Activated naive CD8-positive, alpha-beta T cell (primary cell): ENCODE measurements at regions not wholly inside any gene's neighbourhood (a gene's known extent, or its start where the extent isn't known, plus 50 kb on each side); places are given as distances from the start of the nearest gene placed in this dataset.
"Not testable (repeated sequence)": the region's sequence is repeated elsewhere in the genome, so short reads cannot be mapped to it uniquely, and the experiment has no call there.

Source experiments
- H3K27ac Mint-ChIP-seq: one replicate; pipeline ENCODE4 v1.8.0; 2021; ENCODE audit warnings: mixed read lengths
- H3K27me3 Mint-ChIP-seq: one replicate; pipeline ENCODE4 v1.8.0; 2021; ENCODE audit warnings: mixed read lengths
- H3K36me3 Mint-ChIP-seq: one replicate; pipeline ENCODE4 v1.8.0; 2021; ENCODE audit warnings: mixed read lengths
- H3K4me1 Mint-ChIP-seq: one replicate; pipeline ENCODE4 v1.8.0; 2021; ENCODE audit warnings: low read depth, mixed read lengths
- H3K4me3 Mint-ChIP-seq: one replicate; pipeline ENCODE4 v1.8.0; 2021; ENCODE audit warnings: mild to moderate bottlenecking, mixed read lengths
- H3K9me3 Mint-ChIP-seq: one replicate; pipeline ENCODE4 v1.8.0; 2021; ENCODE audit warnings: low read depth, mixed read lengths

DNA sequence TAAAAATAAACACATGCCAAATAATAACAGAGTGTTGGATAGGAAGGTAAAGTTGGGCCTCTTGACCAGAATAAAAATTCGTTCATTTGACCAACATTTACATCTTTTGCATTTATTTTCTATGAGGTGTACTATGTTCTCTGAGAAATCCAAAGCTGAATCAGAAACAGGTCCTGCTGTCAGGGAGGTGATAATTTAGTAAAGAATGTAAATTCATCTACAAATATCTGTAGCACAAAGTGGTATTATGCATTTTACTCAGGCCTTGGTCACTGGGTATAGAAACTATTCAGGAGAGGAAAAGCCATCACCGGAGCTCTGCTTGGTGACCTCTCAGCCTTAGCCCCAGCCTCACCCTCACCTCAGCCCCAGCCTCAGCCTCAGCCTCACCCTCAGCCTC is 208.9 kb downstream of the SPP2 start:
- H3K9me3 Mint-ChIP-seq = no peaks in the 10 kb centered on the region
- no peak overlapping the region for H3K27ac Mint-ChIP-seq
- H3K4me3 Mint-ChIP-seq = no peak overlapping the region
- H3K4me1 Mint-ChIP-seq = peaks cover 12% of the 10 kb centered on the region
- H3K27me3 Mint-ChIP-seq = no peaks in the 10 kb centered on the region
- no peaks in the 10 kb centered on the region for H3K36me3 Mint-ChIP-seq

DNA sequence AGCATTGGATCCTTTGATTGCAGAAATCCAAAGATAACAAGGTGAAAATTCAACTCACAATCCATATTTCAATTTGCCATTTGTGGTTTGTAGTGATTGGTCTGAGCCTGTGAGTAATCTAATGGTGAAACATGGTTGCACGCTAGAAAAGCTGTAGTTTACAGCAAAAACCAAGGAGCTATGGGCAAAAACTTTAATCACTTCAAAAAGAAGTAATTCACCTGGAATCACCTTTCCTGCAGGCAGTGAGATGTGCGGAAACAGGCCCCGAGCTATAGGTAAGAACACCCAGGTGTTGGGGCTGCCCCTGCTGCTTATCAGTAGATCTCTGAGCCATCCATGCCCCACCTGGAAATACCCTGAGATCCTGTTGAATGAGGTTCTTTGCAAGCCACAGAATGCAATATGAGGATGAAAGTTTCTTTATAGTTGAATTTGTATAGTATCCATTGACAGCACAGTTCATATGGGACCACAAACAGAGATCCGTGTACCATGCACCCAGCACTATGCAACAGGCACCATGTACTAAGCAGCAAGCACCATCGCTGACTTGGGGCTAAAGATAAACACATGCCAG is 208.2 kb downstream of the SPP2 start:
- H3K4me1 Mint-ChIP-seq = peaks cover 12% of the 10 kb centered on the region
- no peak overlapping the region for H3K4me3 Mint-ChIP-seq
- H3K27ac Mint-ChIP-seq = no peak overlapping the region
- H3K27me3 Mint-ChIP-seq = no peaks in the 10 kb centered on the region
- no peaks in the 10 kb centered on the region for H3K9me3 Mint-ChIP-seq
- no peaks in the 10 kb centered on the region for H3K36me3 Mint-ChIP-seq

DNA sequence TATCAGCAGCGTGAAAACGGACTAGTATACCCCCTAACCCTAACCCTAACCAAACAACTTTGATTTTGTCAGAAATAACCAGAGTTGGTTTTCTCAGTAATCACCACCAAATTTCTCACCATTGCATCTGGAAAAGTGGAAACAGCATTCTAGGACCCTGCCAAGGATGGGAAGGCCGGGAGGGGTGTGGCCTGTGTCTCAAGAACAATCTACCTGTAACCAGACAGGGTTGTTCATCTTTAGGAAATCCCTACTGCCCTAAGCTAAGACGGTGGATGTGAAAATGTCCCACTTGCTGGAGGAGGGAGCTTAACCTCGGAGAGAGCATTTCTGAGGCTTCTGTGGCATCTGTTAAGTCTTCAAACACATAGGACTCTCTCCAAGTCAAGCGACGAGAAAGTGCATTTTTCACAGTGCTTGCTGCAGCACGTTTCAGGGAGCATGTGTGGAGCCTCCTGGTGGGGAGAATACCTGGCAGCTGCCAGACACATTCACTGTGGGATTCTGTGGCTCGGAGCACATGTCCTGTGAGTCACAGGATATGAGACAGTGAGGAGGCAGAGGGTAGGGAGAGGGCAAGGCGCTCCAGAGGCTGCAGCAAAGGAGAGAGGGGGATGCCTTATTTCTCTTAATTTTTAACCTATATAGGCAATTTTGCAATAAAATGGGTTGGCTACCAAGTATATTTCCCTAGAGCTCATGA is 207.5 kb downstream of the SPP2 start:
- Mint-ChIP-seq H3K27me3 (no peaks in the 10 kb centered on the region), H3K4me3 (no peak overlapping the region), H3K4me1 (peaks cover 12% of the 10 kb centered on the region), H3K27ac (no peak overlapping the region), H3K9me3 (no peaks in the 10 kb centered on the region), H3K36me3 (no peaks in the 10 kb centered on the region)

DNA sequence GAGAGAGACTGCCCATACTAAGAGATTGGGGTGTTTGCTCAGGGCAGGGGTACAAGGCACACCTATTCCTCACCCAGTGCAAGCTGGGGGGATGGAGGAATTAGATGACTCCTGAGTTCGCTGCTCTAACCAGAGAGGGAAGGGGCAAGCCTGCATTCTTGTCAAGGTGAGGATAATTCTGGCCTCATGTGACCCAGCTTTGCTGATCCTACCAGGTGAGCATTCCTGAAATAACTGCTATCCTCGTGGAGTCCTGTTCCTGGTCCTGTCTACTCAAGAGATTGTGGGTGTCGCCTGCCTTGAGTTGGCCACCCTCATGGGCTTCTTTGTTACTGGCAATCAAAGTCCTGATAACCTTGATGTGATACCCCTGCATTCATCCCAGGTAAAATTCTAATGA is 206.0 kb downstream of the SPP2 start:
- Mint-ChIP-seq H3K4me3 (no peak overlapping the region), H3K36me3 (no peaks in the 10 kb centered on the region), H3K27me3 (no peaks in the 10 kb centered on the region), H3K4me1 (peaks cover 12% of the 10 kb centered on the region), H3K27ac (no peak overlapping the region), H3K9me3 (no peaks in the 10 kb centered on the region)

DNA sequence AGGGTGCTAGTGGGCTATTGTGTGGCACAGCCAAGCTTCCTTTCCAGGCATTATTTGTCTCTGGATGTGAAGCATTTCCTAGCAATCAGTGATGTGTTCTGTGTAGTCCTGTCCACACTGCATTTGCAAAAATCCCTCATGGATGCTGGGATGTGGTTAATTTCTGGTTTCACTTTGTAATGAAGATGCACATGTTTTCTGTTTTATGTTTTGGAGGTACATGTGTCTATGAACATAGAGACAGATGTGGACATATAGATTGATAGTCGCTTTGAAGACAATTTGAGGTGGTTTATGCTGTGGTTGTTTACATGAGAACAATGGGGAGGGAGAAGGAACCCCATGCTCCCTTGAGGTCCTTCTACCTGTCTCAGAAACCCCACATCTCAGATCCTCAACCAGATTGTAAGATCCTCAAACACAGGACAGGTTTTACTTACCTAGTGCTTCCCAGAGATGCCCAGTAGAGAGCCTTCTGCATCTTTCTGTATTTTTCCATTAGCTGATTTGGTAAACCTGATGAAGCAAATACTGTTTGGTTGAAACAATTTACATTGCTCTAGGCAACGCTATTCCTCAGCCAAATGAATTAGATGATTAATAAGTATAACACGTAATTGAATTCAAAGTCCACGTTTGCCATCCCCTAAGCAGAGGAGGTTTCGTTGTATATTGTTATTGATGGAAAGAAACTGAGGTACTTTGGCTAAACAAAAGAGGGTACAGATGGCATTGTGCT is 204.4 kb downstream of the SPP2 start:
- no peaks in the 10 kb centered on the region for H3K36me3 Mint-ChIP-seq
- no peak overlapping the region for H3K27ac Mint-ChIP-seq
- H3K9me3 Mint-ChIP-seq = no peaks in the 10 kb centered on the region
- no peaks in the 10 kb centered on the region for H3K27me3 Mint-ChIP-seq
- peaks cover 12% of the 10 kb centered on the region for H3K4me1 Mint-ChIP-seq
- H3K4me3 Mint-ChIP-seq = no peak overlapping the region

DNA sequence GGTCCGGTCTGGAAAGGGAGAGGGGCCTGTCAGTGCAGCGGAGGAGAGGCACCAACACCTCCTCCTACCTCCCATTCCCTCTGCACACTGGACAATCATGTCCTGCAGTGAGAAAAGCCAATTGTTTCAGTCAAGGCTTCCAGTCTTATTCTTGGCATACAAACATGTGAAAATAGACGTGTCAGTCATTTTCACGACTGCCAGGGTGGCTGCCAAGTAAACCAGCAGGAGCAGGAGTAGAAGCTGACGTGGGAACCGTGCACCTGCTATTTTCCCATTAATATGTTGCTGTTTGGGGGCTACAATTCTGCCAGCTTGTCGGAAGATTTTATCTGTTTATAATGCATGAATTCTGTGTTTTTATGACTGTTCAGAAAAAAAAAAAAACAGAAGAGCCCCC is 202.3 kb downstream of the SPP2 start:
- H3K4me1 Mint-ChIP-seq = peaks cover 3% of the 10 kb centered on the region
- H3K9me3 Mint-ChIP-seq = no peaks in the 10 kb centered on the region
- H3K27ac Mint-ChIP-seq = no peak overlapping the region
- H3K36me3 Mint-ChIP-seq = no peaks in the 10 kb centered on the region
- no peaks in the 10 kb centered on the region for H3K27me3 Mint-ChIP-seq
- no peak overlapping the region for H3K4me3 Mint-ChIP-seq

DNA sequence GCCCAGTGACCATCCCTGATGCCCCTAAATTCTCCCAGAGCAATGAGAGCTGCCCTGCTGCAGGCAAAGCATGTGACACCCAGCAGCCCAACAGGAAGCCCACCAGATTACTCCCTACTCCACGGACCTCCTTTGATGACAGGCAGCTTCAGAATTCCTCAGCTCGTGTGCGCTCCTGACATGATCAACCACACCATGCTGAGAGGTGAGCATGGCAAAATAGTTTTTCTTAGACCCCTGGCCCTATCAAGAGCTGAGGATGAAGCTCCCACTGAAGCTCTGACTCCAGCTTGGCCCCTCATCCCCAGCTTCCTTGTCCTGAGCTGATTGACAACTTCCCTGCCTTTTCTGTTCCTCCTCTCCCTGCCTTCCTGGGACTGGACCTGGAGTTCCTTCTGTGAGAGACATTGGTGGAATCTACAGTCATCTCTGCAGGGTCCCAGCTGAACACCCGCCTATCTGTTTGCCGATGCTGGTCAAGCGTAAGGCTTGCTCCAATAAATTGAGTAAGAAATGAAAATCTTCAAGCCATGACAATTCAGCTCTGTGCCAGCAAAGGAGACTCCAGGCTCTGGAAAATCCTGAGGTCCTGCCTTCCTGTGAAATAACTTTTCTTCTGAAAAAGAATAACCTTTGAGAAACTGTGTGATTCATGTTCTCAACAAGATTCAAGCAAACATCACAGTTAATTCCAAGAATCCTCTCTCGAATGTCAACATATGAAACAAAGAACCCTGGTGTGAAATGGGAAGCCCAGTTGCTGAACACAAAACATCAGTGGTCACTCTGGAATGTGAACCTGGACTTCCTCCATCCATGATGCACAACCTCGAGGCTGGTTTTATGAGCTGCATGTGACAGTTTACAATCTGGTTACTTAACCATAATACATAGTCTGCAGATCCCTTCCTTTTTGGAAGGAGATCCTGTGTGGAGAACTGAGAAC is 201.1 kb downstream of the SPP2 start:
- no peaks in the 10 kb centered on the region for H3K36me3 Mint-ChIP-seq
- H3K4me3 Mint-ChIP-seq = no peak overlapping the region
- peaks cover 3% of the 10 kb centered on the region for H3K4me1 Mint-ChIP-seq
- H3K27ac Mint-ChIP-seq = no peak overlapping the region
- no peaks in the 10 kb centered on the region for H3K27me3 Mint-ChIP-seq
- no peaks in the 10 kb centered on the region for H3K9me3 Mint-ChIP-seq

DNA sequence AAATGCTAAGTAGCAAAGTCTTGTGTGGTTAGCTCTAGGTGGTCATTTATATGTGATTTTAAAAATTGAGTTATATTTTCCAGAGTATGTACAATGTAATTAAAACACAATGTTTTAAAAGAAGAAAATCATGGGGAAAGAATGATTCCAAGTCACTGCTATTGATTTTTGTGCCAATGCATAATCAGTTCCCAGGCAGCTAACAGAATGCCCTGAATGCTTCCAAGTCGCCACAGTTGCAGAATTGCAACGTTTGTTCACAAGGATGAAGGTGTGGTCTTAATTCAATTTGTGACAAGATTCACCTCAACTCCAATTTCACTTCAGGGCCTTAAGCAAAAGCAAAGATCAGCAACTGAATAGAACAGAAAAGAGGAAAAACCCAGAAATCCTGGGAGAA is 200.4 kb downstream of the SPP2 start:
- Mint-ChIP-seq H3K36me3 (no peaks in the 10 kb centered on the region), H3K4me3 (no peak overlapping the region), H3K9me3 (no peaks in the 10 kb centered on the region), H3K4me1 (peaks cover 3% of the 10 kb centered on the region), H3K27ac (no peak overlapping the region), H3K27me3 (no peaks in the 10 kb centered on the region)

DNA sequence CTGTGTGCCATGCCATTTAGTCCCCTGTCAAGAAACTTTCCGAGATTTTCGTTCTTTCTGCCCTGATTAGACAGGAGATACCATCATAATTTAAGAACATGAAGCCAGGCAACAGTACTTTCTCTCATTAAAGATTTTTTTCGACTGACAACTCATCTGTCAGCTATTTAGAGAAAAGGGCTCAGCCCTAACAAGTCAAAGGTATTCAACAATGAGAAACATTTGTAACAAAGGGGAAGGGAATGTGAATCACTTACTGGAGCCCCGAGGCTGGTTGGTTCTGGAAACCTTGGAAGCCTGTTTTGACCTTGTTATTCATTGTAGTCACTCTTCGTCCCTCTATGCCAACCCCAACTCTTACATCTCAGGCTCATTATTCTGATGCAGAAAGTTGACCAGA is 199.4 kb downstream of the SPP2 start:
- Mint-ChIP-seq H3K27me3 (no peaks in the 10 kb centered on the region), H3K4me1 (peaks cover 3% of the 10 kb centered on the region), H3K27ac (no peak overlapping the region), H3K9me3 (no peaks in the 10 kb centered on the region), H3K36me3 (no peaks in the 10 kb centered on the region), H3K4me3 (no peak overlapping the region)

DNA sequence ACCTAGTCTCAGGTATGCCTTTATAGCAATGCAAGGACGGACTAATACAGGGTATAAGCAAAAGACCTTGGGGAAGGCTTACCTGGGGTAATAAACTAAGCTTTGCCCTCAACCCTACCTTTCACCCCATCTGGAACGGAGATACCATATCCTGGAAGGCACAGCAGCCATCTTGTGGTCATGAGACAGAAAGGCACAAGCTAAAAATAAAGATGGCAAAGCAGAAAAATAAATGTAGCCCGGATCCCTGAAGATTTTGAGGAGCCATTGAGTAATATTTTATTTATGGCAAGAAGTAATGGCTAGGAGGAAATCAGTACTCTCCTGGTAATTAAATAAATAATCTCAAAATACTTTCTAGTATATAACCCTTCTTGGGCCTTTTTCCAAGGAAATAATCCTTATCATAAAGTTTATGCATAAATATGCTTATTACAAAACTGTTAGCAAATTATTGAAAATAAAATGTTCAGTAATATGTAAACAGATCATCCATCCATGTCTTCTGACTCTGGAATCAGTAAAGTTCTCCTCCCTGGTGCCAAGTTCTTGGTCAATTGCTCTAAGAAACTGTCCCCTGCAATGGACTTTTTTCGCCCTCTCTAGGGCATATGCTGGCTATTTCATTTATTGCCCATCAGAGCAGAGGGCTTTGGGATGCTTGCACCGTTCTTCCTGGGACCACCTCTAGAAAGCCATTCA is 198.7 kb downstream of the SPP2 start:
- Mint-ChIP-seq H3K4me1 (peaks cover 4% of the 10 kb centered on the region), H3K27me3 (no peaks in the 10 kb centered on the region), H3K9me3 (no peaks in the 10 kb centered on the region), H3K36me3 (no peaks in the 10 kb centered on the region), H3K4me3 (no peak overlapping the region), H3K27ac (no peak overlapping the region)

DNA sequence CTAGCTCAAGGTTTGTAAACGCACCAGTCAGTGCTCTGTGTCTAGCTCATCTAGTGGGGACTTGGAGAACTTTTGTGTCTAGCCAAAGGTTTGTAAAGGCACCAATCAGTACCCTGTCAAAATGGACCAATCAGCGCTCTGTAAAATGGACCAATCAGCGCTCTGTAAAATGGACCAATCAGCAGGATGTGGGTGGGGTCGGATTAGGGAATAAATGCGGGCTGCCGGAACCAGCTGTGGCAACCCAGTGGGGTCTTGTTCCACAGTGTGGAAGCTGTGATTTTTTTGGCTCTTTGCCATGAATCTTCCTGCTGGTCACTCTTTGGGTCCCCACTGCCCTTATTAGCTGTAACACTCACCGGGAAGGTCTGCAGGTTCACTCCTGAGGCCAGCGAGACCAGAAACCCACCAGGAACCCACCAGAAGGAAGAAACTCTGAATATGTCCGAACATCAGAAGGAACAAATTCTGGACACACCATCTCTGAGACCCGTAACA is 197.8 kb downstream of the SPP2 start:
- H3K36me3 Mint-ChIP-seq, H3K9me3 Mint-ChIP-seq, H3K27ac Mint-ChIP-seq, H3K4me3 Mint-ChIP-seq, H3K4me1 Mint-ChIP-seq, H3K27me3 Mint-ChIP-seq: not testable (repeated sequence)

DNA sequence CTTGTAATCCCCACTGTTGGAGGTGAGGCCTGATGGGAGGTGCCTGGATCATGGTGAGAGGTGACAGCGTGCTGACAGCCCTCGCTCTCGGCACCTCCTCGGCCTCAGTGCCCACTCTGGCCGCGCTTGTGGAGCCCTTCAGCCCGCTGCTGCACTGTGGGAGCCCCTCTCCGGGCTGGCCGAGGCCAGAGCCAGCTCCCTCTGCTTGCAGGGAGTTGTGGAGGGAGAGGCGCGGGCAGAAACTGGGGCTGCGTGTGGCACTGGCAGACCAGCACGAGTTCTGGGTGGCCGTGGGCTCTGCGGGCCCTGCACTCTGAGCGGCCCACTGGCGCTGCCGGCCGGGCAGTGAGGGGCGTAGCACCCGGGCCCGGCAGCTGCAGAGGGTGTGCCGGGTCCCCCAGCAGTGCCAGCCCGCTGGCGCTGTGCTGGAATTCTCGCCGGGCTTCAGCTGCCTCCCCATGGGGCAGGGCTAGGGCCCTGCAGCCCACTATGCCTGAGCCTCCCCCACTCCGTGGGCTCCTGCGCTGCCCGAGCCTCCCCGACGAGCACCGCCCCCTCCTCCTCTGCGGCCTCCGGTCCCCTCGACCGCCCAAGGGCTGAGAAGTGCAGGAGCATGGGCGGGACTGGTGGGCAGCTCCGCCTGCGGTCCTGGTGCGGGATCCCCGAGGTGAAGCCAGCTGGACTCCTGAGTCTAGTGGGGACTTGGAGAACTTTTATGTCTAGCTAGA is 197.1 kb downstream of the SPP2 start:
- Mint-ChIP-seq H3K27ac (no peak overlapping the region), H3K27me3 (no peaks in the 10 kb centered on the region), H3K4me3 (no peak overlapping the region), H3K36me3 (no peaks in the 10 kb centered on the region), H3K4me1 (peaks cover 10% of the 10 kb centered on the region), H3K9me3 (no peaks in the 10 kb centered on the region)

DNA sequence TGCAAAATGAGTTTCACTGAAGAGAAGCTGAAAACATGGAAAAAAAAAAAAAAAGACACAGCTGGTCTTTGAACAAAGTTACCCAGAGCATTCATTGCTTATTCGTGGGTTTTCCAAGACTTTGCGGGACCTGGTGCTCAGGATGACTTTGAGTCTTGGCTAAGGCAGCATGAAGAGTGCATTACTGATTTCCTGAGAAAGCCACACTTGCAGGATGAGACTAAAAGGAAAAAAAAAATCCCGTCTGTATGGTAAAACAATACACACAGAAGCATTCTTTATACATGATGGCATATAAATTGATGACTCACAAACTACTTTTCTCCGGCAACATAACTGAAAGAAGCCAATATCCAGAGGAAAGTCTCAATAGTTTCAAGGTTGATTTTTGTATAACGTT is 195.4 kb downstream of the SPP2 start:
- Mint-ChIP-seq H3K36me3 (peaks cover under 1% of the 10 kb centered on the region), H3K27ac (no peak overlapping the region), H3K4me3 (no peak overlapping the region), H3K4me1 (peaks cover 10% of the 10 kb centered on the region), H3K9me3 (no peaks in the 10 kb centered on the region), H3K27me3 (no peaks in the 10 kb centered on the region)
